ENCODE measurements at regions not wholly inside any gene's neighbourhood (a gene's known extent, or its start where the extent isn't known, plus 50 kb on each side); places are given as distances from the start of the nearest gene placed in this dataset.

GRCh38 chr9:109868207-109868606, 88.2 kb downstream of the PALM2AKAP2 start:
- DNase-seq (ENCODE audit: low read depth) = peak; percentile 74
- H3K4me2 ChIP-seq (ENCODE audit: low read length) = peak overlapping the region; percentile 27
- peak overlapping the region; percentile 11 for H3K9ac ChIP-seq (ENCODE audit: low read length)

GRCh38 chr9:109868722-109869121, 88.7 kb downstream of the PALM2AKAP2 start:
- H2AFZ ChIP-seq (ENCODE audit: low read depth, low read length) = no peak overlapping the region
- DNase-seq (ENCODE audit: low read depth) (no peak), FAIRE-seq (no peak)
- H3K36me3 ChIP-seq (ENCODE audit: insufficient read depth, low read length) = no peaks in the 10 kb centered on the region
- Mint-ChIP-seq H3K4me1 (ENCODE audit: low read depth, unreplicated experiment) (peaks cover 31% of the 10 kb centered on the region), H3K27me3 (ENCODE audit: low read depth, unreplicated experiment) (no peaks in the 10 kb centered on the region), H3K36me3 (ENCODE audit: low read depth, unreplicated experiment) (peaks cover 2% of the 10 kb centered on the region), H3K9me3 (ENCODE audit: unreplicated experiment) (no peaks in the 10 kb centered on the region), H3K27ac (ENCODE audit: unreplicated experiment) (no peak overlapping the region), H3K4me3 (ENCODE audit: unreplicated experiment) (peak overlapping the region; percentile 17)
- peaks cover 20% of the 10 kb centered on the region for H3K4me1 ChIP-seq (ENCODE audit: insufficient read depth, low read length)
- H3K9ac ChIP-seq (ENCODE audit: low read length) = peak overlapping the region; percentile 11
- H3K79me2 ChIP-seq (ENCODE audit: insufficient read depth, low read length) = peaks cover 22% of the 10 kb centered on the region
- TF ChIP-seq CTCF (IDR thresholded peaks at IDR 0.05; ENCODE audit: insufficient read depth, low read depth, low read length) (no peak), EZH2 (IDR thresholded peaks at IDR 0.05; ENCODE audit: insufficient read depth, low read length) (no peak)
- no peak overlapping the region for H3K4me3 ChIP-seq (ENCODE audit: insufficient read depth, low read depth, low read length)
- H4K20me1 ChIP-seq (ENCODE audit: insufficient read depth, low read length) = peaks cover 56% of the 10 kb centered on the region
- peak overlapping the region; percentile 27 for H3K4me2 ChIP-seq (ENCODE audit: low read length)
- no peak overlapping the region for H3K27ac ChIP-seq (ENCODE audit: low read depth, low read length)
- H3K27me3 ChIP-seq (ENCODE audit: insufficient read depth, low read length) = no peaks in the 10 kb centered on the region
- H3K9me3 ChIP-seq (ENCODE audit: insufficient read depth, low read depth, low read length) = no peaks in the 10 kb centered on the region

More at GRCh38 chr9:109868207-109868606, 88.2 kb downstream of the PALM2AKAP2 start:
- H2AFZ ChIP-seq (ENCODE audit: low read depth, low read length) = no peak overlapping the region
- H3K79me2 ChIP-seq (ENCODE audit: insufficient read depth, low read length) = peaks cover 27% of the 10 kb centered on the region
- peak overlapping the region; percentile 3 for H3K27ac ChIP-seq (ENCODE audit: low read depth, low read length)
- H3K27me3 ChIP-seq (ENCODE audit: insufficient read depth, low read length) = no peaks in the 10 kb centered on the region
- H4K20me1 ChIP-seq (ENCODE audit: insufficient read depth, low read length) = peaks cover 60% of the 10 kb centered on the region
- no peaks in the 10 kb centered on the region for H3K36me3 ChIP-seq (ENCODE audit: insufficient read depth, low read length)
- H3K4me3 ChIP-seq (ENCODE audit: insufficient read depth, low read depth, low read length) = no peak overlapping the region
- peaks cover 20% of the 10 kb centered on the region for H3K4me1 ChIP-seq (ENCODE audit: insufficient read depth, low read length)
- Mint-ChIP-seq H3K27me3 (ENCODE audit: low read depth, unreplicated experiment) (no peaks in the 10 kb centered on the region), H3K36me3 (ENCODE audit: low read depth, unreplicated experiment) (peaks cover 2% of the 10 kb centered on the region), H3K4me1 (ENCODE audit: low read depth, unreplicated experiment) (peaks cover 31% of the 10 kb centered on the region), H3K4me3 (ENCODE audit: unreplicated experiment) (peak overlapping the region; percentile 17), H3K27ac (ENCODE audit: unreplicated experiment) (peak overlapping the region; percentile 20), H3K9me3 (ENCODE audit: unreplicated experiment) (no peaks in the 10 kb centered on the region)
- TF ChIP-seq CTCF (IDR thresholded peaks at IDR 0.05; ENCODE audit: insufficient read depth, low read depth, low read length) (no peak), EZH2 (IDR thresholded peaks at IDR 0.05; ENCODE audit: insufficient read depth, low read length) (no peak)
- FAIRE-seq = no peak
- no peaks in the 10 kb centered on the region for H3K9me3 ChIP-seq (ENCODE audit: insufficient read depth, low read depth, low read length)

- no peak for TF ChIP-seq CTCF (IDR thresholded peaks at IDR 0.05; ENCODE audit: insufficient read depth, low read depth, low read length)
- no peak for TF ChIP-seq EZH2 (IDR thresholded peaks at IDR 0.05; ENCODE audit: insufficient read depth, low read length)
- Histone ChIP-seq H3K4me3 (ENCODE audit: insufficient read depth, low read depth, low read length) (no peak overlapping the region), H3K79me2 (ENCODE audit: insufficient read depth, low read length) (peaks cover 15% of the 10 kb centered on the region), H3K36me3 (ENCODE audit: insufficient read depth, low read length) (no peaks in the 10 kb centered on the region), H3K4me1 (ENCODE audit: insufficient read depth, low read length) (peaks cover 20% of the 10 kb centered on the region), H2AFZ (ENCODE audit: low read depth, low read length) (no peak overlapping the region), H3K9me3 (ENCODE audit: insufficient read depth, low read depth, low read length) (no peaks in the 10 kb centered on the region), H3K9ac (ENCODE audit: low read length) (no peak overlapping the region), H3K4me2 (ENCODE audit: low read length) (no peak overlapping the region), H4K20me1 (ENCODE audit: insufficient read depth, low read length) (peaks cover 52% of the 10 kb centered on the region), H3K27ac (ENCODE audit: low read depth, low read length) (no peak overlapping the region), H3K27me3 (ENCODE audit: insufficient read depth, low read length) (no peaks in the 10 kb centered on the region)
- FAIRE-seq (no peak), DNase-seq (ENCODE audit: low read depth) (no peak)
- Mint-ChIP-seq H3K4me3 (ENCODE audit: unreplicated experiment) (no peak overlapping the region), H3K4me1 (ENCODE audit: low read depth, unreplicated experiment) (peaks cover 31% of the 10 kb centered on the region), H3K36me3 (ENCODE audit: low read depth, unreplicated experiment) (peaks cover 12% of the 10 kb centered on the region), H3K27ac (ENCODE audit: unreplicated experiment) (no peak overlapping the region), H3K9me3 (ENCODE audit: unreplicated experiment) (peaks cover 2% of the 10 kb centered on the region), H3K27me3 (ENCODE audit: low read depth, unreplicated experiment) (no peaks in the 10 kb centered on the region)
Measured at GRCh38 chr9:109870365-109870764, 90.4 kb downstream of the PALM2AKAP2 start.
